NAMALWA (cell line): ENCODE measurements at regions not wholly inside any gene's neighbourhood (a gene's known extent, or its start where the extent isn't known, plus 50 kb on each side); places are given as distances from the start of the nearest gene placed in this dataset.
"Not testable (repeated sequence)": the region's sequence is repeated elsewhere in the genome, so short reads cannot be mapped to it uniquely, and the experiment has no call there.

Source experiments
- DNase-seq: peaks from one replicate; pipeline ENCODE4 v3.0.0-alpha.2; 2015; ENCODE audit warnings: low spot score

DNA sequence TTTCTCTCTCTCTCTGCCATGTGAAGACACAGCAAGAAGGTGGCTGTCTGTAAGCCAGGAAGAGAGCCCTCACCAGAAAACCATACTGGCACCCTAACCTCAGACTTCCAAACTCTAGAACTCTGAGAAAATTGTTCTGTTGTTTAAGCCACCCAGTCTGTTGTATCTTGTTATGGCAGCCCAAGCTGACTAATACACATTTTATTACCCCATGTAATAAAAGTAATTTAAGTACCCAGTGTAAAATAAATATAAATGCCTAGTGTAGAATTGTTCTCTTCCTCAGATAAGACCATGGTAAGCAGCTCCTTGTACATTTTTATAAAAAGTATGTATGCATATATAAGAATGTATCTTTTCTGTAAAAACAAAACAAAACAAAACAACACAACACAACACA is 119.7 kb downstream of the DTL start:
- no peak for DNase-seq

DNA sequence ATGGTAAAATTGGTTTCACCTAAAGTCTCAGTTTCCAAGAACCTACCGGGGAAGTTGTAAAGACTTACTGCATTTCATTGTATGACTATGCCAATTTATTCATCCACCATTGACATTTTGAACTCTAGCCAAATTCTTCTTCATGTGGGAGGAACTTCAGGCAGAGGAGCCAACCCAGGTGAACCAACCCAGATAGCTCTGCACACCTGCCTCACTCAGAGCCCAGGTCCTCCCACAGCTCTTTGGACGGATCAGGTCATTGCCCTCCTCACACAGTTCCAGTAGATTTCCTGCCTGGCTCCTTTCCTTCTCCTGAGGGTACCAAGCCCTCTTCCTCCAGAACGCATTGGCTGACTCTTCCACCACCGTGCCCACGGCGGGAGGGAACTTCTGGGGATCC is 121.7 kb downstream of the DTL start:
- DNase-seq, result no peak

- peak; percentile 32 for DNase-seq
Measured at GRCh38 chr1:212158912-212159796, 123.6 kb downstream of the DTL start.

DNA sequence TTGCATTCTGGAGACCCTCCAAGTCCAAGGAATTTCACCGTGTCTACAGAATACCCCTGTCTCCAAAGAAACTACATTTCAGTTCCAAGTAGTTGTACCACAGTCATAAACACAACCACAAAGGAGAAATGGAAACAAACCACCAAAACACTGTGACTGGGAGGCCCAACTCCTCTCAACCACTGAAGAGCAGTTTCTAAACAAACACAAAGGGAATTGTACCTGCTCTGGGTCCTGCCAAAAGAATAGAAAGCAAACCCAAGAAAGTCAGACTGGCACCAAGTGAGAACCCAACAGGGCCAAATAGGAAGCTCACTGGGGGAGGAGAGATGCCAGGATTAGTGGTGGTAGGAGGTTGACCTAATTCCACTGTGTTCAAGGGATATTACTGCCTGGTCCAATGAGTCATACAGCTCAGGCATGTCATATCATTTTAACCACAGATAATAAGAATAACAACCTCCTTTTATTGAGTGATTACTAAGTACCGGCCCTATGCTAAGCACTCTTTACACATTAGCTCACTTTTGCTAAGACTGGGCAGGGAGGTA is 123.9 kb upstream of the PPP2R5A start:
- no peak for DNase-seq

GRCh38 chr1:212162635-212163034 is 122.6 kb upstream of the PPP2R5A start:
- DNase-seq, result peak; percentile 24

GRCh38 chr1:212164095-212164872 is 120.9 kb upstream of the PPP2R5A start:
- DNase-seq, result no peak

DNA sequence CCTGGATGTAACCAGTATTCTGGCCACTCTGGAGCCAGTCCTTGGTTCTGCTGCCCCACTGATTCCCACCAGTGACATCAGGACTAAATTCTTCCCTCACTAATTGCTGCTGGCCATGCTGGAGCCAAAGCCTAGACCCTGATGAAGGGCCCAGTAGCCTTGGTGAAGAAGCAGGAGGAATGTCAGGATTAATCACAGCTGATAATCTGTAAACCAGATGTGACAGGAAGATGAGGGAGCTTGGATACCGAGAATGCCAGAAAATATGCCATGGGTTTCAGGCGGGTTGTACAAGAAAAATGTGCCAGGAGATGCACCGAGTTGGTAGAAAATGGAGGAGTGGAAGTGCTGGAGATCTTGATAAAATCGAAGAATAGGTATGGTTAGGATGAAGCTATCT is 119.0 kb upstream of the PPP2R5A start:
- no peak for DNase-seq

GRCh38 chr1:212166644-212167043 is 118.6 kb upstream of the PPP2R5A start:
- DNase-seq, result no peak

- no peak for DNase-seq
Measured at GRCh38 chr1:212167098-212167497, 118.1 kb upstream of the PPP2R5A start.

DNA sequence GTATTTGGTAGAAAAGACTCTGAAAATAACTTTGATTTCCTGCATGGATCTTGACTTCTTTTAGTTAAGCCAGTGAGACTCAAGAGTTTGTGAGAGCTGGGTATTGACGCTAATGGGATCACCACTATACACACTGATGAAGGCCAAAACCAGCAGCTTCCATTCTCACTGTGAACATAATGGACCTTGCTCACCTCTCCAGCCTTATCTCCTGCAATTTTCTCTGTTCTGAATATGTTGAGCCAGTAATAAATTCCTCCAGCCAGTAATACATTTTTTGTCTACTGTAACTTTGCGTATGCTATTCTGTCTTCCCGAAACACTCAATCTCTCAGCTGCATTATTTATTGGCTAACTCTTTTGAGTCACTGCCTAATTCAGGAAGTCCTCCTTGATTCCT is 111.6 kb upstream of the PPP2R5A start:
- no peak for DNase-seq

GRCh38 chr1:212174295-212174694 is 110.9 kb upstream of the PPP2R5A start:
- DNase-seq, result not testable (repeated sequence)

- no peak for DNase-seq
Measured at GRCh38 chr1:212177542-212177941, 107.7 kb upstream of the PPP2R5A start.

DNA sequence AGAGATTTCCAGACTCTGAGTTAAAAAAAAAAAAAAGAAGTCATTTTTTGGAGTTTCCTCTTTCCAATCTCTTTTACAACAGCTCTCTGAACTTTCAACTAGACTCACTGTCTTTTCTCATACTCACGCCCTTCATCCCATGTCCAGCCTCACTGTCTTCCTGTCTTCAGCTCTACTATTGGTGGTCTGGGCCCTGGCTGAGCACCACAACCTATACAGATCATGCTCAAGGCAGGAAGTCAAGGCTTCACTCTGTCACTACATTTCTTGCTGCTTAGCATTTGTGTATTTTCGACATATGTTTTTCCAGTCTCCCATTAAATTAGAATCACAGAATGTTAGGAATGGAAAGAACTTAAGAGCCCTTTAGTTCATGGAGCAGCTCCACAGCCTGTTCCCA is 106.4 kb upstream of the PPP2R5A start:
- DNase-seq, result no peak

DNA sequence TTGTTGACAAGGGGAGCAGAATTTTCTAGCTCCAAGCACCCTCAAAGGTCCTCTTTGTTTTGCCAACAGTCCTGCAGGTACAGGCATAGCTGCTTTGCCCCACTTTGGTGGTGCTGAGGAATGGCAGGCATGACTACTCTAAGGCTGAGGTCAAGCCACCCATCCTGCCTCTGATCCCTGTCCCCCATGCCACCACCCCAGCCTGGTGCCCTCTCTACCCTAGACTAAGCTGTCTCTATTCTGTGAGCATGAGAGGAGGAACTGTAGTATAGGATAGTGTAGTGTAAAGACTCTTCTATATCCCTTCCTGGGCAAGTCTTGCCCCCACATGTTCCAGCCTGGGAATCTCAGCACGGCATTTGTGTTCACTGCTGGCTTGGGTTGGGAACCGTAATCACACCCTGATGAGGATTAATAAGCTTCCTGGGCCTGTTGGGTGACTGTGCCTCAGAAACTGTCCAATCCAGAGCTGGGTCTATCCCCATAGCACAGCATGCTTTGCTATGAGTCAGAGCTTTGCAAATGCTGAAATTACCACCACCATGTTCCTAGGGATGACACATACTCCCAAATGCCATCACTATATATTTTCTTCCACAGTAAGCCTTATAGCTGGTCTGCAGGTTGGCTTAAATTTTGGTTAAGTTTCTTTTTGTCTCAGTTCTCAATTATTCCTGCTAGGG is 105.7 kb upstream of the PPP2R5A start:
- no peak for DNase-seq

DNA sequence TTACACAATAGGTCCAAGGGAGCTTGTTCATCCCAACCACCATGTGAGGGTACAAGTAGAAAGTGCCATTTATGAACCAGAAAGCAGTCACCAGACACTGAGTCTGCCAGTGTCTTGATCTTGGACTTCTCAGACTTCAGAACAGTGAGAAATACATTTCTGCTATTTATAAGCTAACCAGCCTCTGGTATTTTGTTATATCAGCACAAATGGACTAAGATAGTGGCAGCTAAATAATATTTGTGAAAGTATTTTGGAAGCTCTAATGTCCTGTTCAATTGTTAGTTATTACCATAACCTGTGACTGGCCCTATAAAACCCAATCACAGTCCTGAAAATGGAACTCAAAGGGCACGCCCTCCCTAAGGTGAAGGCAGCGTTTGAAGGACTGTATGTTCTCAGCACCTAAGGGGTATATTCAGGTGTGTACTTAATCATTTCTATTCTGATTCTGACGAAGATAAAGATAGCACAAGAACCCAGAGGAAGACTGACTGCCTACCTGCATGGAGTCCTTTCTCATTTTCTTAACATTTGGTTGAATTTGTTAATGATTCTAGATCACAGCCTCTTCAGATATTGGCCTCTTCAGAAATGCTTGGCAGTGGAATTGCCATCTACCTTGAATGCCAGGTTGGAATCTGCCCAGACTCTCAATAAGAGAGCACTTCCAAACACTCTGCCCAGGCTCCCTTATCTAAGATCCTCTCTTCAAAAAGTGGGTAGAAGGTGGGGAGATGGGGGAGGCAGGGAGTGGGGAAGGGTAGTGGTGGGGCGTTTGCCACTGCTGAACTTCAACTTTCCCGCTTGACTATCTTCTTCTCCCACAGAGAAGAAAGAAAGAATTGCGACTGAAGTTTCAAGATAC is 104.0 kb upstream of the PPP2R5A start:
- no peak for DNase-seq

GRCh38 chr1:212182171-212182570 is 103.0 kb upstream of the PPP2R5A start:
- no peak for DNase-seq

- no peak for DNase-seq
Measured at GRCh38 chr1:212182579-212182978, 102.6 kb upstream of the PPP2R5A start.

DNA sequence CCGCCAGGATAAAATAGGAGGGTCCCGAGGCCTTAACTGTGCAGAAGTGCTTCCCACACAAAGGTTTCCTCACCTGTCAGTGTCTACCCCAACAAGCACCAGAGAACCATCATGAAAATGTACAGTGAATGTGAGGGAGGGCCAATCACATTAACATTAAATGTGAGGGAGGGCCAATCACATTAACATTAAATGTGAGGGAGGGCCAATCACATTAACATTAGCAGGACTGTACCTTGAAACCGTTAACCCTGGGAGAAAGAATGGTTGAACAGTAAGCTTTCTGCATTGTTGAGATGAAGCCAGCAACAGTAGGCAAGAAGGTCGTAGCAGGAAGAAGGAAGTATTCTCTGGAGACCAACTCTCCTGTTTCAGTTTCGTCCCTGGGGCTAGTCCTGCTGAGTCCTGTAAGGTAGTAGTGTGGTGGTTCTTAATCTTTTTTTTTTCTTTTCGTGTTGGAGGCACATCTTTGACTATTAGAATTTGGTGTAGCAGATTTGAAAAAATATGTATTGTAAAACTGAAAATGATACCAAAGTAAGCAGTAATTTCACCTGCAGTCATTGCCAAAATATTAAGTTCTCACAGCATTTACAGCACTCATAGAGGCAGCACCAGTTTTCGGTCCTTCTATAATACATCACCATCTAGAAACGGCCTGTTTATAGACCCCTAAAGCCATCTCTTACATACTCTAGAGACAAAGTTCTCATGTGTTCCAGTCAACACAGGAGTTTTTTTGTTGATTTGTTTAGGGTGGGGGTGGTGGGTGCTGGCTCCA is 98.6 kb upstream of the PPP2R5A start:
- peak; percentile 75 for DNase-seq

DNA sequence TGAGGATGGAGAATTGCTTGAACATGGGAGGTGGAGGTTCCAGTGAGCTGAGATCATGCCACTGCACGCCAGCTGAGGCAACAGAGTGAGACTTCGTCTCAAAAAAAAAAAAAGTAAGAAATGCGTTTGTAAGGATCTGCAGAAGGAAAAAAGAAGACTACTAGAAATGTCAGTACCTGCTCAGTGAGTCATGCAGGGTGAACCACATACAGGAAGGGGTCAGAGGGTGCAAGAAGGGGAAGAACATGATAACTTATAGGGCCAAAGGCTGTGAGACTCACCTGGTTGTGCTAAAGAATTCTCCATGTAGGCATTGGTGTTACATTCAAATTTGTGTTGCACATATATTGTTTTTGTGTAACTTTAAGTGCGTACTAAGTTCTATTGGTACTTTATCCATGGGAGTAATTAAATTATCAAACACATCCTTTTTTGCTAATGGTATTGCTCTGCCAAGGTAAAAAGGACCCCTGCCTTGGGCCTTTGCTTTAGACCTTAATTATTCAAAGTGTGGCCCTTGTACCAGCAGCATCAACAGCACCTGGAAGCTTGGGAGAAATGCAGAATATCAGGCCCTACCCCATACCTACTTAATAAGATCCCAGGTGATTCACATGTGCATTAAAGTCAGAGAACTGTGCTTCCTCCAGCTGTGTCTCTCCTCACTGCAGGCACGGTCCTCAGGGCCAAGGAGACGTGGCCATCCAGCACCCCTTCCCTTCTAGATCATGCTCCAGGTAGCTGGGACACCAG is 96.4 kb upstream of the PPP2R5A start:
- DNase-seq, result no peak

- no peak for DNase-seq
Measured at GRCh38 chr1:212189352-212189738, 95.9 kb upstream of the PPP2R5A start.
